MM.1S (cell line): ENCODE measurements at regions not wholly inside any gene's neighbourhood (a gene's known extent, or its start where the extent isn't known, plus 50 kb on each side); places are given as distances from the start of the nearest gene placed in this dataset.
A peak's percentile ranks its signal among the peaks of the same experiment; 100 is the strongest.

ENCODE experiments used
- DNase-seq: peaks from one replicate; pipeline ENCODE4 v3.0.0-alpha.2; 2015
- H2AFZ ChIP-seq: fragments of 300-600 bp; sonication (generic); 2 replicates; pipeline ENCODE4 v1.6.0; 2016; ENCODE audit warnings: antibody characterized with exemption, low read length
- H3F3A ChIP-seq: fragments of 300-600 bp; sonication (generic); 2 replicates; pipeline ENCODE4 v1.6.1; 2016; ENCODE audit warnings: mild to moderate bottlenecking, antibody characterized with exemption, low read length, moderate library complexity, mixed read lengths; ENCODE audit not compliant: insufficient read depth
- H3K27ac ChIP-seq: fragments of 300-600 bp; sonication (generic); 2 replicates; pipeline ENCODE4 v1.5.1; 2016; ENCODE audit warnings: mild to moderate bottlenecking, low read length
- H3K27me3 ChIP-seq: fragments of 300-600 bp; sonication (generic); replicated peaks from 2 replicates; pipeline ENCODE4 v1.6.0; 2016; ENCODE audit warnings: low read length; ENCODE audit not compliant: insufficient read depth
- H3K36me3 ChIP-seq: fragments of 300-600 bp; sonication (generic); replicated peaks from 2 replicates; pipeline ENCODE4 v1.6.1; 2016; ENCODE audit warnings: mild to moderate bottlenecking, low read length, mixed read lengths; ENCODE audit not compliant: insufficient read depth
- H3K4me1 ChIP-seq: fragments of 300-600 bp; sonication (generic); 2 replicates; pipeline ENCODE4 v1.6.1; 2016; ENCODE audit warnings: low read length, mixed read lengths
- H3K4me2 ChIP-seq: fragments of 300-600 bp; sonication (generic); 2 replicates; pipeline ENCODE4 v1.6.0; 2016; ENCODE audit warnings: low read depth, low read length
- H3K4me3 ChIP-seq: fragments of 300-600 bp; sonication (generic); 2 replicates; pipeline ENCODE4 v1.5.1; 2016; ENCODE audit warnings: low read length, mixed read lengths
- H3K79me2 ChIP-seq: fragments of 300-600 bp; sonication (generic); 2 replicates; pipeline ENCODE4 v1.6.1; 2016; ENCODE audit warnings: mixed run types, low read length, mixed read lengths
- H3K9ac ChIP-seq: fragments of 300-600 bp; sonication (generic); 2 replicates; pipeline ENCODE4 v1.6.1; 2016; ENCODE audit warnings: low read length, mixed read lengths
- H3K9me2 ChIP-seq: fragments of 300-600 bp; sonication (generic); replicated peaks from 2 replicates; pipeline ENCODE4 v1.6.1; 2016; ENCODE audit warnings: mild to moderate bottlenecking, low read length, mixed read lengths; ENCODE audit not compliant: insufficient read depth
- H3K9me3 ChIP-seq: fragments of 300-600 bp; sonication (generic); replicated peaks from 2 replicates; pipeline ENCODE4 v1.6.1; 2016; ENCODE audit warnings: mild to moderate bottlenecking, low read length, mixed read lengths; ENCODE audit not compliant: insufficient read depth
- H4K20me1 ChIP-seq: fragments of 300-600 bp; sonication (generic); 2 replicates; pipeline ENCODE4 v1.6.1; 2016; ENCODE audit warnings: mild to moderate bottlenecking, low read length, moderate library complexity, mixed read lengths; ENCODE audit not compliant: insufficient read depth
- EZH2 ChIP-seq: fragments of 300-600 bp; sonication (generic); optimal IDR thresholded peaks from 2 replicates; pipeline ENCODE3; 2017; ENCODE audit warnings: low read depth, mild to moderate bottlenecking, antibody characterized with exemption, low read length, mixed read lengths
- EZH2phosphoT487 ChIP-seq: fragments of 300-600 bp; sonication (generic); IDR thresholded peaks from 2 replicates; pipeline ENCODE4 v1.6.1; 2018; ENCODE audit warnings: antibody characterized with exemption, low read length
- TF ChIP-seq, protein P1 (sequence below): fragments of 300-600 bp; sonication (generic); IDR thresholded peaks from 2 replicates; pipeline ENCODE4 v1.5.1; 2016; ENCODE audit warnings: antibody characterized with exemption, low read length, mixed read lengths

DNA sequence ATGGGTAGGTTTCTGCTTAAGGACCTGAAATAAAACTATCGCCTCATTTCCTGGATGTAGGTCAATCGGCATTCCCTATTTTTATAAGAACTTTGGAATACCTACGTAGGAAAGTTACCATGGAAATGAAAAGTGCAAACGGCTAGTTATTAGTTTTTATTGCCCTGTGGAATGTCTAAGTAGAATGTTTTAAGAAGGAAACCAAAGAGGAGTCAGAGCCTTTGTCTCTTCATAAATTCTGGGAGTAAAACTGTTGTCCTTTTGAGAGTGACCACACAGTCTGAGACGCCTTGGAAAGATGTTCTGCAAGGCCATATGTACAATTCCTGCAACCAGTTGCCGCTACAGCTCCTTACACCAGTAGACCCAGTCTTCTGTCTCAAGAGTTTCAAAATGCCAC, 176.0 kb upstream of the SEL1L start:
- Histone ChIP-seq H3K4me1 (no peaks in the 10 kb centered on the region), H3K36me3 (no peaks in the 10 kb centered on the region), H3K27me3 (no peaks in the 10 kb centered on the region), H3K9ac (no peak overlapping the region), H3K79me2 (no peaks in the 10 kb centered on the region), H3K9me2 (no peaks in the 10 kb centered on the region), H4K20me1 (no peaks in the 10 kb centered on the region), H2AFZ (no peak overlapping the region), H3K9me3 (no peaks in the 10 kb centered on the region), H3K27ac (no peak overlapping the region), H3F3A (no peaks in the 10 kb centered on the region), H3K4me2 (no peak overlapping the region), H3K4me3 (no peak overlapping the region)
- DNase-seq, result no peak
- TF ChIP-seq EZH2 (no peak), EZH2phosphoT487 (no peak)
- TF ChIP-seq, protein P1, sequence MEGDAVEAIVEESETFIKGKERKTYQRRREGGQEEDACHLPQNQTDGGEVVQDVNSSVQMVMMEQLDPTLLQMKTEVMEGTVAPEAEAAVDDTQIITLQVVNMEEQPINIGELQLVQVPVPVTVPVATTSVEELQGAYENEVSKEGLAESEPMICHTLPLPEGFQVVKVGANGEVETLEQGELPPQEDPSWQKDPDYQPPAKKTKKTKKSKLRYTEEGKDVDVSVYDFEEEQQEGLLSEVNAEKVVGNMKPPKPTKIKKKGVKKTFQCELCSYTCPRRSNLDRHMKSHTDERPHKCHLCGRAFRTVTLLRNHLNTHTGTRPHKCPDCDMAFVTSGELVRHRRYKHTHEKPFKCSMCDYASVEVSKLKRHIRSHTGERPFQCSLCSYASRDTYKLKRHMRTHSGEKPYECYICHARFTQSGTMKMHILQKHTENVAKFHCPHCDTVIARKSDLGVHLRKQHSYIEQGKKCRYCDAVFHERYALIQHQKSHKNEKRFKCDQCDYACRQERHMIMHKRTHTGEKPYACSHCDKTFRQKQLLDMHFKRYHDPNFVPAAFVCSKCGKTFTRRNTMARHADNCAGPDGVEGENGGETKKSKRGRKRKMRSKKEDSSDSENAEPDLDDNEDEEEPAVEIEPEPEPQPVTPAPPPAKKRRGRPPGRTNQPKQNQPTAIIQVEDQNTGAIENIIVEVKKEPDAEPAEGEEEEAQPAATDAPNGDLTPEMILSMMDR, result no peak

DNA sequence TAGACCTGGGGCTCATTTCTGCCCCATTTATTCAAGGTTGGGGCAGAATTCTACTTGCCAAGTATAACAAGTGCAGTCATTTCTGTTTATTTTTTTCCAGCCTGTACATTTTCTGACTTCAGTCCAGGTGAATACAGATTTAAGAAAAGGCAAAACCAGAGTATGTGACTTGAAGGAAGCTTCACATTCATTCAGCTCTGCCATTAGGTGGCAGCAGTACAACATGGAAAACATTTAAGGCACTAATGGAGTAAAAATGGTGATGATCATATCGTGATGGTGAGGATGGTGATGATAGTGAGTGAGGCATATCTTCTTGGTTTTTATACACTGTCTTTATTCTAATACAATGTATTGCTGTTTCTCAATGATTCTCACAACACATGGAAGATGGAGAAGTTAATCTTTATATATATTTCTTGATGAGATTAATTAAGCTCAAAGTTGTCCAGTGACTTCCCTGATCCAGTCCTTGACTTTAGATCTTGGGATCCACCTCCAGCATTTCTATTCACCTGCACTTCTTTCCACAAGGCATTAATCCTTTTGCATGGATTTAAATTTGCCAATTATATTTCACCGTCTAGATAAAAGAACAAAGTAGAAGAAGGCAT, 176.7 kb upstream of the SEL1L start:
- Histone ChIP-seq H3K9ac (no peak overlapping the region), H3K27ac (no peak overlapping the region), H3K27me3 (no peaks in the 10 kb centered on the region), H3K4me1 (no peaks in the 10 kb centered on the region), H2AFZ (no peak overlapping the region), H3K9me3 (no peaks in the 10 kb centered on the region), H3K36me3 (no peaks in the 10 kb centered on the region), H3K4me2 (no peak overlapping the region), H3K9me2 (no peaks in the 10 kb centered on the region), H3K79me2 (no peaks in the 10 kb centered on the region), H3K4me3 (no peak overlapping the region), H3F3A (no peaks in the 10 kb centered on the region), H4K20me1 (no peaks in the 10 kb centered on the region)
- DNase-seq, result peak; percentile 34
- TF ChIP-seq, protein P1, result peak; percentile 60
- no peak for TF ChIP-seq EZH2phosphoT487
- TF ChIP-seq EZH2, result no peak

DNA sequence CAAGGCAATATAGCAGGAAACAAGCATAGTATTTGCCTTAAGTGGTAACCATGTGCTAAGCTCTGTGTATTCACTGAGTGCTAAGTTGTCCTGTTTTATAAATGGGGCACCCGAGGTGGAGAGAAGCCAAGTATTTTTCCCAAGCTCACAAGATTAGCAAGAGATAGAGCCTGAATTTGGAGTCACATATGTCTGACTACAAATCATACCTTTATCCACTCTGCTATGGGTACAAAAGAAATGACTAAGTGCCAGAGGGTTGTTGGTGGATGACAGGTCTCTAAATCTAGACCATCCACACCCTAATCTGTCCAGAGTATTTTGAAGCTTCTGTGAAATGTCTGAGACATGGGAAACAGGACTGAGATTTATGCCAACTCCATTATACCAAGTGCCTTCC, 182.1 kb upstream of the SEL1L start:
- Histone ChIP-seq H4K20me1 (no peaks in the 10 kb centered on the region), H3K79me2 (no peaks in the 10 kb centered on the region), H3K27me3 (no peaks in the 10 kb centered on the region), H3K4me2 (no peak overlapping the region), H2AFZ (no peak overlapping the region), H3K9me3 (no peaks in the 10 kb centered on the region), H3K4me3 (no peak overlapping the region), H3K4me1 (no peaks in the 10 kb centered on the region), H3K9me2 (no peaks in the 10 kb centered on the region), H3K27ac (no peak overlapping the region), H3K9ac (no peak overlapping the region), H3K36me3 (no peaks in the 10 kb centered on the region), H3F3A (no peaks in the 10 kb centered on the region)
- TF ChIP-seq, protein P1, result no peak
- TF ChIP-seq EZH2phosphoT487 (no peak), EZH2 (no peak)
- DNase-seq, result no peak
